ENCODE measurements at regions not wholly inside any gene's neighbourhood (a gene's known extent, or its start where the extent isn't known, plus 50 kb on each side); places are given as distances from the start of the nearest gene placed in this dataset.

GRCh38 chr11:122398851-122399250 is 256.7 kb upstream of the UBASH3B start:
- FAIRE-seq (no peak), ATAC-seq (no peak), DNase-seq (no peak)
- H3K4me1 ChIP-seq, result no peaks in the 10 kb centered on the region
- no peaks in the 10 kb centered on the region for H3K27me3 ChIP-seq
- H3K36me3 ChIP-seq, result no peaks in the 10 kb centered on the region
- 91 to 100% methylated on average over 2 of the region's 2 CpGs for WGBS, 2 donors
- H3K4me3 ChIP-seq, result no peak overlapping the region
- no peak for TF ChIP-seq CTCF (IDR thresholded peaks at IDR 0.05)
- intact Hi-C loops (cut with DNase I), result no loop called here
- H3K9me3 ChIP-seq, result no peaks in the 10 kb centered on the region
- no peak overlapping the region for H3K27ac ChIP-seq

GRCh38 chr11:122398167-122398566 is 257.4 kb upstream of the UBASH3B start:
- FAIRE-seq, result no peak
- Histone ChIP-seq H3K9me3 (no peaks in the 10 kb centered on the region), H3K4me3 (no peak overlapping the region), H3K27me3 (no peaks in the 10 kb centered on the region), H3K36me3 (no peaks in the 10 kb centered on the region), H3K27ac (no peak overlapping the region), H3K4me1 (no peaks in the 10 kb centered on the region)
- no peak for DNase-seq
- intact Hi-C loops (cut with DNase I), result no loop called here
- ATAC-seq, result no peak
- 57 to 62% methylated on average over 1 of the region's 1 CpG for WGBS, 2 donors
- TF ChIP-seq CTCF (IDR thresholded peaks at IDR 0.05), result no peak

GRCh38 chr11:122395282-122395681 is 260.2 kb upstream of the UBASH3B start:
- no peaks in the 10 kb centered on the region for H3K27me3 ChIP-seq
- DNase-seq (no peak), ATAC-seq (no peak), FAIRE-seq (no peak)
- no peak overlapping the region for H3K4me3 ChIP-seq
- 73 to 87% methylated on average over 1 of the region's 1 CpG for WGBS, 2 donors
- TF ChIP-seq CTCF (IDR thresholded peaks at IDR 0.05), result no peak
- no peaks in the 10 kb centered on the region for H3K9me3 ChIP-seq
- no peaks in the 10 kb centered on the region for H3K36me3 ChIP-seq
- H3K27ac ChIP-seq, result no peak overlapping the region
- H3K4me1 ChIP-seq, result no peaks in the 10 kb centered on the region
- intact Hi-C loops (cut with DNase I), result no loop called here

GRCh38 chr11:122394313-122394712 is 261.2 kb upstream of the UBASH3B start:
- no peaks in the 10 kb centered on the region for H3K27me3 ChIP-seq
- no peak for DNase-seq
- H3K4me3 ChIP-seq, result no peak overlapping the region
- 79 to 88% methylated on average over 3 of the region's 3 CpGs for WGBS, 2 donors
- no peak for ATAC-seq
- no peak for TF ChIP-seq CTCF (IDR thresholded peaks at IDR 0.05)
- no peak overlapping the region for H3K27ac ChIP-seq
- no peaks in the 10 kb centered on the region for H3K36me3 ChIP-seq
- FAIRE-seq, result no peak
- intact Hi-C loops (cut with DNase I), result no loop called here
- H3K9me3 ChIP-seq, result no peaks in the 10 kb centered on the region
- no peaks in the 10 kb centered on the region for H3K4me1 ChIP-seq

GRCh38 chr11:122393209-122393860 is 262.2 kb upstream of the UBASH3B start:
- ATAC-seq (no peak), DNase-seq (no peak), FAIRE-seq (no peak)
- no peaks in the 10 kb centered on the region for H3K4me1 ChIP-seq
- WGBS, 2 donors, result 88 to 96% methylated on average over 4 of the region's 4 CpGs
- no peak for TF ChIP-seq CTCF (IDR thresholded peaks at IDR 0.05)
- no peaks in the 10 kb centered on the region for H3K36me3 ChIP-seq
- intact Hi-C loops (cut with DNase I), result no loop called here
- no peaks in the 10 kb centered on the region for H3K27me3 ChIP-seq
- H3K4me3 ChIP-seq, result no peak overlapping the region
- H3K9me3 ChIP-seq, result no peaks in the 10 kb centered on the region
- no peak overlapping the region for H3K27ac ChIP-seq
